SU-DHL-6 (cell line): ENCODE measurements at regions not wholly inside any gene's neighbourhood (a gene's known extent, or its start where the extent isn't known, plus 50 kb on each side); places are given as distances from the start of the nearest gene placed in this dataset.

Experiments
- H2AFZ ChIP-seq: fragments of 200-600 bp; sonication (generic); 2 replicates; pipeline ENCODE4 v1.6.1; 2014; ENCODE audit warnings: low read depth, mild to moderate bottlenecking, moderate library complexity, mixed read lengths, antibody characterized with exemption, low read length; ENCODE audit not compliant: severe bottlenecking
- H3F3A ChIP-seq: fragments of 200-600 bp; shearing (Covaris generic); 2 replicates; pipeline ENCODE4 v1.6.0; 2016; ENCODE audit warnings: antibody characterized with exemption, mild to moderate bottlenecking; ENCODE audit not compliant: insufficient read depth
- H3K27ac ChIP-seq: fragments of 200-600 bp; sonication (generic); 2 replicates; pipeline ENCODE4 v1.5.1; 2016; ENCODE audit warnings: low read depth, mild to moderate bottlenecking, low read length, moderate library complexity, mixed read lengths
- H3K27me3 ChIP-seq: fragments of 200-600 bp; sonication (generic), shearing (Covaris generic); 2 replicates; pipeline ENCODE4 v1.6.0; 2014; ENCODE audit warnings: mild to moderate bottlenecking, low read length
- H3K36me3 ChIP-seq: fragments of 200-600 bp; sonication (generic); 2 replicates; pipeline ENCODE4 v1.6.1; 2014; ENCODE audit warnings: mild to moderate bottlenecking, low read length, mixed read lengths
- H3K4me2 ChIP-seq: fragments of 300-600, 200-600 bp; shearing (Covaris generic), sonication (generic); 2 replicates; pipeline ENCODE4 v1.6.0; 2014; ENCODE audit warnings: low read length, low read depth, mild to moderate bottlenecking; ENCODE audit not compliant: poor library complexity, severe bottlenecking
- H3K4me3 ChIP-seq: fragments of 200-600 bp; sonication (generic); 2 replicates; pipeline ENCODE4 v1.5.1; 2014; ENCODE audit warnings: antibody characterized with exemption, low read length, mild to moderate bottlenecking, mixed read lengths; ENCODE audit not compliant: insufficient read depth, poor library complexity, severe bottlenecking
- H3K79me2 ChIP-seq: fragments of 200-600 bp; sonication (generic); 2 replicates; pipeline ENCODE4 v1.6.1; 2014; ENCODE audit warnings: mild to moderate bottlenecking, low read length, moderate library complexity; ENCODE audit not compliant: insufficient read depth
- H3K9ac ChIP-seq: fragments of 200-600 bp; sonication (generic); 2 replicates; pipeline ENCODE4 v1.7.0; 2014; ENCODE audit warnings: mild to moderate bottlenecking, low read length
- H3K9me2 ChIP-seq: fragments of 200-600 bp; sonication (generic); replicated peaks from 2 replicates; pipeline ENCODE4 v1.6.1; 2014; ENCODE audit warnings: low read length; ENCODE audit not compliant: insufficient read depth
- H3K9me3 ChIP-seq: fragments of 200-600 bp; sonication (generic); 2 replicates; pipeline ENCODE4 v1.6.1; 2014; ENCODE audit warnings: low read length, mixed read lengths; ENCODE audit not compliant: insufficient read depth
- H4K20me1 ChIP-seq: fragments of 200-600 bp; sonication (generic); 2 replicates; pipeline ENCODE4 v1.6.1; 2014; ENCODE audit warnings: low read depth, mild to moderate bottlenecking, antibody characterized with exemption, low read length, moderate library complexity, mixed read lengths
- CTCF ChIP-seq: fragments of 200-600 bp; sonication (generic); IDR thresholded peaks from one replicate; pipeline ENCODE4 v1.5.1; 2017; ENCODE audit warnings: antibody characterized with exemption, mild to moderate bottlenecking, low read length, moderate library complexity; ENCODE audit not compliant: insufficient read depth, poor library complexity, severe bottlenecking
- EZH2phosphoT487 ChIP-seq: fragments of 200-600 bp; sonication (generic), shearing (Covaris generic); conservative IDR thresholded peaks from 2 replicates; pipeline ENCODE4 v1.6.1; 2018; ENCODE audit warnings: mild to moderate bottlenecking, antibody characterized with exemption, low read length, moderate library complexity, mixed read lengths

- no peak overlapping the region for H3K4me3 ChIP-seq
- H3K9ac ChIP-seq = no peak overlapping the region
- H3K9me2 ChIP-seq = no peaks in the 10 kb centered on the region
- no peaks in the 10 kb centered on the region for H3K79me2 ChIP-seq
- no peaks in the 10 kb centered on the region for H3F3A ChIP-seq
- H3K36me3 ChIP-seq = no peaks in the 10 kb centered on the region
- H3K27me3 ChIP-seq = no peaks in the 10 kb centered on the region
- H3K4me2 ChIP-seq = no peak overlapping the region
- TF ChIP-seq EZH2phosphoT487 = no peak
- TF ChIP-seq CTCF = no peak
- no peak overlapping the region for H3K27ac ChIP-seq
- no peaks in the 10 kb centered on the region for H3K9me3 ChIP-seq
- no peak overlapping the region for H2AFZ ChIP-seq
- no peaks in the 10 kb centered on the region for H4K20me1 ChIP-seq
Measured at GRCh38 chr15:35784745-35785144, 238.8 kb upstream of the DPH6 start.

- no peak overlapping the region for H3K4me2 ChIP-seq
Measured at GRCh38 chr15:35810007-35810406, 264.0 kb upstream of the DPH6 start.

GRCh38 chr15:35813573-35813972 lies 267.6 kb upstream of the DPH6 start:
- TF ChIP-seq EZH2phosphoT487 (no peak), CTCF (no peak)
- H3K27me3 ChIP-seq = no peaks in the 10 kb centered on the region

More at GRCh38 chr15:35810007-35810406, 264.0 kb upstream of the DPH6 start:
- H3K36me3 ChIP-seq = no peaks in the 10 kb centered on the region
- no peaks in the 10 kb centered on the region for H4K20me1 ChIP-seq
- no peaks in the 10 kb centered on the region for H3K79me2 ChIP-seq
- TF ChIP-seq CTCF (no peak), EZH2phosphoT487 (no peak)
- H3F3A ChIP-seq = no peaks in the 10 kb centered on the region
- H3K9me2 ChIP-seq = no peaks in the 10 kb centered on the region
- no peak overlapping the region for H3K9ac ChIP-seq
- H2AFZ ChIP-seq = no peak overlapping the region
- no peaks in the 10 kb centered on the region for H3K27me3 ChIP-seq
- H3K4me3 ChIP-seq = no peak overlapping the region
- no peaks in the 10 kb centered on the region for H3K9me3 ChIP-seq
- no peak overlapping the region for H3K27ac ChIP-seq

GRCh38 chr15:35818846-35819245 lies 272.9 kb upstream of the DPH6 start:
- no peaks in the 10 kb centered on the region for H3K9me3 ChIP-seq
- no peaks in the 10 kb centered on the region for H3K36me3 ChIP-seq
- no peak overlapping the region for H3K4me3 ChIP-seq
- H3K79me2 ChIP-seq = no peaks in the 10 kb centered on the region
- H3F3A ChIP-seq = no peaks in the 10 kb centered on the region
- no peaks in the 10 kb centered on the region for H3K9me2 ChIP-seq
- H3K9ac ChIP-seq = no peak overlapping the region
- TF ChIP-seq CTCF (no peak), EZH2phosphoT487 (no peak)
- H3K27ac ChIP-seq = no peak overlapping the region
- H3K4me2 ChIP-seq = no peak overlapping the region
- no peak overlapping the region for H2AFZ ChIP-seq
- H4K20me1 ChIP-seq = no peaks in the 10 kb centered on the region
- H3K27me3 ChIP-seq = no peaks in the 10 kb centered on the region

More at GRCh38 chr15:35813573-35813972, 267.6 kb upstream of the DPH6 start:
- Histone ChIP-seq H4K20me1 (no peaks in the 10 kb centered on the region), H3K9ac (no peak overlapping the region), H3K36me3 (no peaks in the 10 kb centered on the region), H3K4me3 (no peak overlapping the region), H2AFZ (no peak overlapping the region), H3K9me2 (no peaks in the 10 kb centered on the region), H3K4me2 (no peak overlapping the region), H3F3A (no peaks in the 10 kb centered on the region), H3K9me3 (no peaks in the 10 kb centered on the region), H3K27ac (no peak overlapping the region), H3K79me2 (no peaks in the 10 kb centered on the region)
